SKM-1 (cell line): ENCODE measurements at regions not wholly inside any gene's neighbourhood (a gene's known extent, or its start where the extent isn't known, plus 50 kb on each side); places are given as distances from the start of the nearest gene placed in this dataset.

ENCODE experiments used
- DNase-seq: peaks from one replicate; lab custom pipeline; 2025; ENCODE audit not compliant: unreplicated experiment; lab: John Stamatoyannopoulos, UW

DNA sequence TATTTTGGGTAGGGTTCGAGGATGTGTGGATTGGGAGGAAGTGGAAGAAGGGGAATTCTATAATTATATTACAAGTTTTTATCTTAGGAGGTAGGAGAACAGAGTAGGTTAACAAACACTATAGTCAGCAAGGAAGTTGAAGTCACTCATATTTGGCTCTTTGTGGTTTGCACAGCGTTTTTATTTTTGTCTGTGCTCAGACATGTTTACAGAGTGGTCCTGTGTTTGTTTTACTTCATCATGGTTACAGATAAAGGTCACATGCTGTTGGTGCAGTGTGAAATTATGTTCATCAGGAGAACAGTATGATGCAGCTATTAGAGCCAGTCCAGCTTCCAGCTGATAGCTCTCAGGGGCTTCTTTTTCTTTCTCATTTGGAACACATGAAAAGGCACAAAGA is 299.9 kb upstream of the SFRP2 start:
- no peak for DNase-seq

- no peak for DNase-seq
These were observed 297.4 kb upstream of the SFRP2 start for GRCh38 chr4:154086247-154086646.

- no peak for DNase-seq
These were observed 296.0 kb upstream of the SFRP2 start for GRCh38 chr4:154084864-154085263.

DNA sequence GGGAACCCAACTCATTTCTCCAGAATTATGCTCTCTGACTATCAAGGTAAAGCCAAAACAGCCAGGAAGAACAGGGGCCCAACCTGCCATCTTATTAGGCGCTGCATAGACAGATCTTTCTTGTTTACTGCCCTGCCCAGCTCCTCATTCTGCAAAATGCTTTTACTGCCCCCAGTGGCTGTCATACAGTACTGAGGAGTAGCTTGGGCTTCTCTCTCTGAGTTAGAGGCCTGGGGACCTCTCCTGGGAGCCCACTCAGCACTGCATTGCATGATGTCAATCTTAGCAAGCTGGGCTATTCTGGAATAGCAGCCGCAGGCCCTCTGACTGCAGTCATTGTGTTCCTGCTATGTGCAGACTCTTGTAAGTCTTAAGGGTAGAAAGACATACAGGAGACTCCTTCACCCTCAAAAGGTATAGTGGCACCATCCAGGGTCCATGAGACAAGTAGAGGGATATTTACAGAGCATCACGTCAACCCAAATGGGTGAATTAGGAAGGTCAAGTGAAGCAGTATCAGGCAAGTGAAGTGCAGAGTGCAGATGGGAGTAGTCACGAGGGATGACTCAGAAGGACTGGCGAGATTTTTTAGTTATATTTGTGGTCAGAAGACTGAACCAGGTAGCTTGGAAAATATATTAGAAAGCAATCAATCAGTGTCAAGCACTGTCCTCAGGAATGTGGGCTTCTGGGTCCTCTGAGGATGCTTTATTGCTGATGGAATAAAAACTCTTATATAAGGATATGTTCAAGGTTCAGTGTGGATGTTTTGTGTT is 294.1 kb upstream of the SFRP2 start:
- DNase-seq, result no peak

GRCh38 chr4:154081391-154081790 is 292.5 kb upstream of the SFRP2 start:
- DNase-seq, result no peak

GRCh38 chr4:154078504-154079350 is 289.8 kb upstream of the SFRP2 start:
- no peak for DNase-seq

GRCh38 chr4:154076921-154077320 is 288.0 kb upstream of the SFRP2 start:
- no peak for DNase-seq

DNA sequence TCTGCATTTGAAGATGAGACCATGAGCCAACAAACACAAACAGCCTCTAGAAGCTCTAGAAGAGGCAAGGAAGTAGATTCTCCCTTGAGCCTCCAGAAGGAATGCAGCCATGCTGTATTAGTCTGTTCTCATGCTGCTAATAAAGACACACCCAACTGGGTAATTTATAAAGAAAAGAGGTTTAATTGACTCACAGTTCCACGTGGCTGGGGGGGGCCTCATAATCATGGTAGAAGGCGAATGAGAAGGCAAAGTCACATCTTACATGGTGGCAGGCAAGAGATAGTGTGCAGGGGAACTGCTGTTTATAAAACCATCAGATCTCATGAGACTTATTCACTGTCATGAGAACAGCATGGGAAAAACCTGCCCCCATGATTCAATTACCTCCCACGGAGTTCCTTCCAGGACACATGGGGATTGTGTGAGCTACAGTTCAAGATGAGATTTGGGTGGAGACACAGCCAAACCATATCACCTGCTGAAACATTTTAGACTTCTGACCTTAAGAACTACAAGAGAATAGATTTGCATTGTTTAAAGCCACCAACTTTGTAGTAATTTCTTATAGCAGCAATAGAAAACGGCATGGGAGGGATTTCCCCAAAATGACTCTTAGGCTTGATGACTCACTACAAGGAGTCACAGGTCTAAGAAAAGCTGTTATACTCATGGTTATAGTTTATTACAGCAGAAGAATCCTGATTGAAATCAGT is 284.4 kb upstream of the SFRP2 start:
- no peak for DNase-seq

DNA sequence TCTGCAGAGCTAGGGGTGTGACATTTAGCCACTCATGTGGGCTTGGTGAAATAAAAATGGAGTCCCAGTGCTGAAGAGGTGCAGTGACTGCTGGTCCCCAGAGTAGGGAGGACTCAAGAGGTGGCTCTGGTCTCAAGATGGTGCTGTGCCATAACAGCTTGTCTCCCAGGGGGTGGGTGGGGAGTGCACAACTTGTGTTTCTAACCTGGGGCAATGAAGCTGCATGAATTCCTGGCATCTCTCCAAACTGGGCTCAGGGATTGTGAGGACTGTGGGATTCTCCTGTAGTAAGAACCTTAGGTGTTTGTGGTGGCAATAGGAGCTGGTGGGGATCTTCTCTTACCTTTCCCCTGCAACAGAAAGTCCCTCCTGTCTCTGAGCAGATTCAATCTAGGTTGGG is 278.9 kb upstream of the SFRP2 start:
- no peak for DNase-seq

GRCh38 chr4:154065368-154065767 is 276.5 kb upstream of the SFRP2 start:
- no peak for DNase-seq

GRCh38 chr4:154064244-154064643 is 275.4 kb upstream of the SFRP2 start:
- no peak for DNase-seq

- no peak for DNase-seq
These were observed 260.7 kb upstream of the SFRP2 start for GRCh38 chr4:154049457-154050181.

DNA sequence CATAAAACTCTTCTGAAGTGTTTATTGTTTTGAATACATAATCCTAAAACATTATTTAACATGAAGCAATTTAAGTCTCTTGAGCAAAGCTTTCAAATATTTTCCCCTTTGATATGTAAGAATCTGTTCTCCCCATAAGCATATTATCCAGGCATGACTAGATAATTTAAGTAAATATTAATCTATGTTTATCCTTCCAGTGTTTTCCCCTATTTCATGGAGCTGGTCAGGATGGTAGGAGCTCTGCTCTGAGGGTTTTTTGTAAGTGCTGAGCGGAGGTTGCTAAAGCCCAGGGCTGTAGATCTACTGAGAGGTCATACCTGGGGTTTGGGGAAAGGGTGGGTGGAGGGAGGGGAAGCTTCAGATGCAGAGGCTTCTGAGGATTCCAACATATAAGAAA is 258.9 kb upstream of the SFRP2 start:
- DNase-seq, result no peak

GRCh38 chr4:154044742-154045485 is 256.0 kb upstream of the SFRP2 start:
- DNase-seq, result no peak

DNA sequence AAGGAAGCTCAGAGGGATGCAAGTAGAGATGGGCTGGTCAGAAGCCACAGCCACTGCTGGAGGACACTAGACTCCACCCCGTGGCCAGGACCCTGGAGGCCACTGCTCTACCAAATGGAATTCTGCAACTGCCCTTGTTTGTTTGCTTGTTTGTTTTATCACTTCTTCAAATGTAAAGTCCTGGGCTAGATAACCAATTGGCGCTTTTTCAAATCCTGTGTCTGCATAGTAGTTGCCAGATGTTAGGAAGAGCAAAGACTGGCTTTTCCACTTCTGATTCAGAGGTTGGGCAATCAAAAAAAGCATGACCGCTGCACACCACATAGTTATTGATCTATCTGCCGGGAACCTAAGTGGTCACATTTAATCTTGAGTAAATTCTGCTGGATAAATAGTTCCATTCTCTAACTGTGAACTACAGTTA is 255.2 kb upstream of the SFRP2 start:
- DNase-seq, result no peak

DNA sequence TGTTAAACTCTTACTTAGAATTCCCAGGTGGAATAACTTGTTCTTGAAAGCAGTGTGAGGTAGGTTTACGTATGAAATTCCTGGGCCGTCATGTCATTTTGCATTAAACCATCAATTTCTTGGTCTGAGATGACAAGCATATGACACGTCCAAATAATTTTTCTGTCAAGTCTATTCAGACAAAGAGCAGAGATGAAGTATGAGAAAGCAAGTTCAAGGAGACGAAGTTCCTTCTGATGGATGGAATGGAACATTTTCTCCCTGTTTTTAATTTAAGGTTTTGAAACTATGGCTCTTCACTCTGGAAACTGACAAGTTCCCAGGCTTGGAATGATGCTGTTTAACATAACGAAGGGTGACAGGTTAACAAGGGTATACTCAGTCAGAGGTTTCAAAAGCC is 252.8 kb upstream of the SFRP2 start:
- no peak for DNase-seq

DNA sequence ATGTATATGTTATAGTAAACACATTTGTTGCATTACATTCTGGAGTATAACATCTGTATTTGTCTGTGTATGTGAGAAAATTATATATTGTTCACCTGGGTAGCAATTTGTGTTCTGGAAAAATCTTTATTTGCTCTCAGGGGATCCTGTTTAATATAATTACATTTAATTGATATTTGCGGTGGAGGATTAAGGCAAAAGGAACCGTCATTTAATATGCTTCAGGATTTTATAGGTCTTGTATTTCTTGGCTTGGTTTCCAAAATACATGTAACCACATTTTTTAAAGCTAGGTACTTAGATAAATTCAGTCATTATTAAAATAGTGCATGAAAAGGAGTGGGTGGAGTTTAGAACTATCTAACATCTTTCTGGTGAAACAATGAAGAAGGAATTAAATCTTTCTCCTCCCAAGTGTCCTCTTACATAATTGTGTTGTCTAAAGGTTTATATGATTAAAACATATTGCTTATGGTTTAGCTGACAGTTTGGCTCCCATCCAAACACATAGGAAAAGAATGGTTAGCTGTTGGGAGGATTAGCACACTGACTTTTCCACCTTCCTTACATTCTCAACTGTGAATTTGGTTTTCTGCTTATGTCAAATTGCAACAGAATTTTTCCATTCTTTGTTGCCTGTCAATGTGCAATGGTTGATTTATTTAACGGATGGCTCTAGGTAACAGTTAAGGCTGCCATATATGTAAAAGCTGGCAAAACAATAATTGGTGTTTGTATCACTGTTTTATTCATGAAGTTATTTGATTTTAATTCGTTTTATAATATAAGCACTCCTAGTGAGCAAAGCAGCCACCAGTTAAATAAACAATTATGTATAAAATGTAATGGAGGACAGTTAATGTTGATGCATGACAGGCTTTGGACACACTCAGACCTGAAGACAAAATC is 250.8 kb upstream of the SFRP2 start:
- DNase-seq, result no peak

DNA sequence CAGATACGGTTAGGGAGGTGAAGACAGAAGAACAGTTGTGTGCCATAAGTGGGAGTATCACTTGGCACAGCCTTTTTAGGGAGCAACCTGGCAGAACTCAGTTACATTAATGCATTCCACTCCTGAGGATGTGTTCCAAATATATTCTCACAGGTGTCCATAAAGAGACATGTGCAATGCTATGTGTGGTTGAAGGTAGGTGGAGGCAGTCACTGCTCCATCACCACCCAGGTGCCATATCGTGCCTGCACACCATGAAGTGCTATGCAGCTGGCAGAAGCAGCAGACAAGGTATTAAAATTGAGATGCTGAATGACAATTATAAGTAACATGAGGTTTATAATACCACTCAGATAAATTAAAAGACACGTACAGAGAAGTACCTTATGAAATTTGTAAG is 248.0 kb upstream of the SFRP2 start:
- no peak for DNase-seq

DNA sequence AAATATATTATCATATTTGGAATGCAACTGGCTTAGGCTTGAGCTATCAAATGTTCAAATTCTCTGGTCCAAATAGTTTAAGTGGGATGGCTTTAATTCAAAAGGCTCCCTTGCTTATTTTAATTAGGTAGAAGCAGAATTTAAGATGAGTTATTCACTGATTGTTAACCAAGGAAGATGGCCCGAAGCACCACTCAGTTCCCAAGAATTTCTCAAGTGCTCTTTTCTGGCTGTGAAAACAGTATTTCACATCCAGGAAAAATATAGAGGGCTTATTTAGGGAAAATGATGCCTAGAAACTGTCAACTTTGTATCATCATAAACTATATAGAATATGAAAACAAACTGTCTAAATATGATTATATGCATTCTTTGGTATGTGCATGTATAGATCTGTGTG is 246.5 kb upstream of the SFRP2 start:
- DNase-seq, result no peak
